NCI-H1694 treated with DMSO at 0.1 percent for 48 hours (cell line): ENCODE measurements at regions not wholly inside any gene's neighbourhood (a gene's known extent, or its start where the extent isn't known, plus 50 kb on each side); places are given as distances from the start of the nearest gene placed in this dataset.
"Not testable (repeated sequence)": the region's sequence is repeated elsewhere in the genome, so short reads cannot be mapped to it uniquely, and the experiment has no call there.

ENCODE experiments used
- DNase-seq: peaks from one replicate; lab custom pipeline; 2025; lab: John Stamatoyannopoulos, UW

DNA sequence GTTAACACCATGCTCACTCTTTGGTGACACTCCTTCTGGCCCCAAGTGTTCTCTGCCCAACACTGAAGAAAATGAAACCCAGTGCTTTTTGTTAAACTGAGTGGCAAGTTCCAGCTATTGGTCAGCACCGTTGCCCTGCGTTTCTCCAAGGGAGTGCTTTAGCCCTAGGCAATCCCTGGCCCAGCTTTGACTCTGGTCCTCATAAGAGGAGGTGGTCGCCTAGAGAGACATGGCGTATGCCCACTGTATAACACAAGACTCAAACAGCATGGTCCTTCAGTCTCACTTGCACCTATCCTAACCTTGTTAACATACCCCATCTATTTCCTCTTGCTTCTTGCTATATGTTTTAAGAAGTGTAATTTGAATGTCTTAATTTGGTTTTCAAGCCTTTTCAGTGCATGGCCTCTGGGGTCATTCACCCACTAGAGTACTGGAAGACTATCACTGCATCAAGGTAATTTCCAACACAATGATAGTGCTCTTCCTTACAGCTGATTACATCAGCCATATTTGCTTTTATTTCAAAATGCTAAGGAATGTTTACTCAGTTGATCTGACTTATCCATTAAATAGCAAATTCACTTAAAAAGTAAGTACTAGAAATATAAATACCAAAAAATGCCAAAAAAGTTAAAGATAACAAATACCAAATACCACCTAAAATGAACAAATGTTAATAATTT, 190.5 kb upstream of the SOX21 start:
- no peak for DNase-seq

DNA sequence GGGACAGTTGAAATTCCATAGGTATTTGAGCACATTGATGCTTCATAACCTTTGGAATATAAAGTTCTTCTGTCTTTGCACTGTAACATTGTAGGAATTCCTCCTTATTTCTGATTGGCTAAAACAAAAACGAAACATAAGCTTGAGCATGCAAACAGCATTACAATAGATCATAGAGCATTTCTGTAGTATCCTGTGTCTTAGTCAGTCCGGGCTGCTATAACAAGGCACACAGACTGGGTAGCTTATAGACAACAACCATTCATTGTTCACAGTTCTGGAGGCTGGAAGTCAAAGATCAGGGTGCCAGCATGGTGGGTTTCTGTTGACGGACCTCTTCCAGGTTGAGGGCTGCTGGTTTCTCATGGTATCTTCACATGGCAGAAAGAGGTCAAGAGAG, 188.7 kb upstream of the SOX21 start:
- DNase-seq, result no peak

DNA sequence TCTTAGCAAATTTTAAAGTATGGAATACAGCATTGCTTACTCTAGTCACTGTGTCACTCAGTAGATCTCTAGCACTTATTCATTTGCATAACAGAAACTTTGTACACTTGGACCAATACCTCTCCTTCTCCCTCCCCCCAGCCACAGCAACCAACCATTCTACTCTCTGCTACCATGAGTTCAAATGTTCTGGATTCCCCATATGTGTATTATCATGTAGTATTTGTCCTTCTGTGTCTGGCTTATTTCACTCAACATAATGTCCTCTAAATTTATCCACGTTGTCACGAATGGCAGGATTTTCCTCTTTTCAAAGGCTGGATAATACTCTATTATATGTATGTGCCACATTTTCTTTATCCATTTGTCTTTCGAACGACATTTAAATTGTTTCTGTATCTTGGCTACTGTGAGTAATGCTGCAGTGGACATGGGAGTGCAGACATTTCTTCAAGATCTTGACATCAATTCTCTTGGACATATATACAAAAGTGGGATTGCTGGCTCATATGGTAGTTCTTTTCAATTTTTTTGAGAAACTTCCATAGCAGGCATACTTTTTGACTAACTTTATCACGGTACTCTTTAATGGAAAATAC, 184.5 kb upstream of the SOX21 start:
- DNase-seq, result no peak

DNA sequence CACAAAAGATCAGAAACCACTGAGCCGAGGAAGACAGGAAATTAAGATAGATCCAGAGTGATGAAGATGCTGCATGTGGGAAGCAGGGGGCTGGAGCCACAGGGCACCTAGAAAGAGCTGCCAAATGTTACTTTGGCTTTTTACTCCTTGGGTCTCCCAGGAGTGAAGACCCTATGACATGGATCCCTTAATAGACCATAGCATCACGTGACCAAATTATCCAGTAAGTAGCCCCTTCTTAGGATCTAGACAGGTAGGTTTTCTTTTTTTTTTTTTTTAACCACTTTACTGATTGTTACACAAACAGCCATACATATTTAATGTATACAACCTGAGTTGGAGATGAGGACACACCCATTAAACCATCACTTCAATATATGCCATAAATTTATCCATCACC, 183.9 kb upstream of the SOX21 start:
- no peak for DNase-seq

DNA sequence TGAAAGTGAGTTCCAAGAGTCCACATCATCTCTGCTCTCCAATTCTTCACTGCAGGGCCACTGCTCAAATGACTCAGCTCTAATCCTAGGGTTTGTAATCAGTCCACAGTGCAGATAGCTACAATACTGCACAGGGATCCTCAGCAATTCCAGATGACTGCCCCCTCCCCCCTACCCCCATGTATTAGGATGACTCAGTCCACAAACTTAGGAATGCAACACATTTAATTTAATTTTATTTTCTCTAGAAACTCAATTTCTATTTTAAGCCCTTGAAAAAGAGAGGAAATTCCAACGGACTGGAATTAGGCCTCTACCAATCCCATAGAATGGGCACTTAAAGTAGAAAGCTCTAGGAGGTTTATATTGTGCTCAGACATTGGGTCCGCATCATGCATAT, 173.8 kb upstream of the SOX21 start:
- no peak for DNase-seq

DNA sequence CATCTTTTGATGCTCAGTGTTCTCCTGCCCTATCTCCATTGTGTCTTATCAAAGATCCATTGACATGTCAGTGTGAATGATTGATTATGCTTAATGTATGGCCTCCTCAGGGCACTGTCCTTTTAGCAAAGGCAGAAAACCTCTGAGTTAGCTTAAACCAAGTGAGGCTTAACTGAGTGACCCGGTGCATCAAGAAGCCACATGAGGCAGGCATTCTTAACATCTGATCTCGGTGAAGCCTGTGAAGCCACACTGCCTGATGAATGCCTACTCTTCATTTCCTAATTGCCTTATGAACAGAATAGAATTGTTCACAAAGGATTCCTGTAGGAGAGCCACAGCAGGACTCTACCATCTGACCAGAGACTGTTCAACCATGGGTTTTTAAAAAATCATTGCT, 168.1 kb upstream of the SOX21 start:
- DNase-seq, result no peak

DNA sequence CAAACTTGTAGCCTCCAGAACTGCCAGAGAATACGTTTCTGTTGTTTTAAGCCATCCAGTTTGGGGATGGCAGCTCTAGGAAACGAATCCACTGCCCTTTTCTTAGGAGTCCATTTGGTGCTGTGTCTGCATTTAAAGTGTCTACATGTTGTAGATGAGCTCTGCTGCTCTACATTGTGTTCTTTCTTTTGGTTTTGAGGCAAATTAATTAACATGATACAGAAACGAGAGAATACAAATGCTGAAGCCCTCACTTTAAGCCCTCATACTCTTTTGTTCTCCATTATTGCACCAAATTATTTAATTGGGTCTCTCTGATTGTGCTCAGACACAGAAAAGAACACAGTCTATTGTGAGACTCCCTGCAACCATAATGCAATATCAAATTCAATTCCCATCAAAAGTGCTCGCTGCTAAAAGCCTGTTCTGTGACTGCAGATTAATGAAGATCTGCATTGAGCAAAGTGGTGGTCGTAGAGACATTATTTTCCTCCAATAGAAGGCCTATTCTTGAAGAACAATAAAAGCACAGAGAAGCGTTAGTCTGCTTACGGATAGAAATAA, 166.3 kb upstream of the SOX21 start:
- no peak for DNase-seq

DNA sequence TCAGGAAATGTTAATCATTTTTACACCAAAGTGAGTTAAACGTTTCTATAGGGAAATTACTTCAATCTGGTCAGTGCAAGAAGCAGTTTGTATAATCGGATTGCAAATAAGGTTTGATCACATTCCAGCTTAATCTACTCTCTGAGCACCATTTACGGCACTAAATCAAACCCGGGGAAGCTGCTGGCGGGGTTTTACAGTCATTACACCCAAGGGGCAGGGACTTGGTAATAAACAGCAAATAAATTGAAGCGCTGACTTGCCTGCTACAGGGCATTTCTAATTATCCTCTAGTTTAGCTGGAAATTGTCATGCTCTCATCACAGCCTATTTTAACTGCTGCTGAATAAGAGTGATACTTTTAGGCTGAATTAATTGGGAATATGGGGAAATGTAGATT, 152.1 kb upstream of the SOX21 start:
- DNase-seq, result no peak

DNA sequence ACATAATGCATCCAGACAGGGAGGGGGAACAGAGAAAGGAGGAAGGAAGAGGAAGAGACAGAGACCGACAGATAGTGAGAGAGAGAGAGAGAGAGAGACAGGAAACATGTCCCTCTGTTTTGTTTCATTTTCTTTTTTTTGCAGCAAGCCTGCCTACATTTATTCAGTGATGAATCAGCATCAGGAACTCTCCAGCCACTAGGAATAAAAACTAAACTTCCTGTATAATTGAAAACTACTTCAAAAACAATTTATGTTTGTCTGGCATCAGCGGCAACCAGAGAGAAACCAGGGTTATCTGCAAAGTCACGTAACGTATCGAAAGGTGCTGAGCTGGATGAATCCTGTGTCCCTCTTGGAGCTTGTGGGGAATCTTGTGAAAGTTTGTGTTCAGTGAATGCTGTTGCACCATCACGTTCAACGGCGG, 148.6 kb upstream of the SOX21 start:
- no peak for DNase-seq

DNA sequence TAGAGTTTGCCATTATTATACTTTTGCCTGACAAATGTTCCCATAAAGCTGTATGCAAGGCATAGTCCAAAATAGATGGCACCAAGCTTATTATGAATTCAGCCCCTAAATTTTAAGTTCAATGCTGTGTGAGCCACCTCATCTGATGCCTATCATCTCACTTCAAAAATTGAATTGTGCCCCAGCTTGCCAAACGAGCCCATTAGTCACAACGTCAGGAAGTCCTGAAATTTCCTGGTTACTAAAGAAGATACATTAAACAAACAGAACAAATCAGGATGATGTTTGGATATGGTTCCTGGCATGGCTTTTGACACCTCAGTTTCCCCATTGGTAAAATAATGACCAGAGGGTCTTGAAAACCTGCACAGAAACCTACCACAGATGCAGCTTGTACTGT, 147.5 kb upstream of the SOX21 start:
- DNase-seq, result no peak

DNA sequence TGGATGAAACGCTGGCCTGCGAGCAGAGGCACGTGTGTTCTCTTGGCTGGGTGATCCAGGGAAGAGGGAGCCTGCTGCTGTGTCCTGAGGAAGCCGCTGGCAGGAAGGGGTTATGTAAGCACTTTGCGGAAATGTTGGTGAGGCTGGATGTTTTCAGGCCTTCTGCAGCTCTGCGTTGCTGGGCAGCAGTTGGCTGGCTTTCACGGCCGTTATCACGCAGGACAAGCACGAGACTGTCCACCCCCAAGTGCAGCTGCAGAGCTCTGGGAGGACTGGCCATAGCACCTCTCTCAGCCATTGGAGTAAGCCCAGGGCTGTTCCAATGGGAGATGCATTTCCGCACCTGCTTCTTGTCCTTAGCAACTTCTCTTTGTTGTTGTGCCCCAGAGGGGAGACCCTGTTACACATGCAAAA, 146.9 kb upstream of the SOX21 start:
- DNase-seq, result no peak

DNA sequence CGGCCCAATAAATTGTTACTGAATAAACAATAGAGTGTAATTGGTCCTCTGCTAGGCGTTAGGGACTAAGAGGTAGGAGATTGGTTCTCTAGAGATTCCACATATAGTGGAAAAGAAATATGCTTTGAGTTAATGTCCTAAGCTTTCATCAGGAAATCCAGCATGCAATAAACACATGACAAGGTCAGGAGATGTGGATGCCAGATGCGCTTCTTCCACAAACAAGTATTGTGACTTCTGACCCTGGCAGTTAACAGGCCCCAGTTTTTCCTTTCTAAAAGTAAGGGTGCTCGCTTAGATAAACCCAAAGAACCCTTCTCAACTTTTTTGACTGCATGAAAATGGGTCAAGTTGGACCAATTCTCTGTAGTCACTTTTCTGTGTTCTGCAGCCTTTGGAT, 146.5 kb upstream of the SOX21 start:
- no peak for DNase-seq

DNA sequence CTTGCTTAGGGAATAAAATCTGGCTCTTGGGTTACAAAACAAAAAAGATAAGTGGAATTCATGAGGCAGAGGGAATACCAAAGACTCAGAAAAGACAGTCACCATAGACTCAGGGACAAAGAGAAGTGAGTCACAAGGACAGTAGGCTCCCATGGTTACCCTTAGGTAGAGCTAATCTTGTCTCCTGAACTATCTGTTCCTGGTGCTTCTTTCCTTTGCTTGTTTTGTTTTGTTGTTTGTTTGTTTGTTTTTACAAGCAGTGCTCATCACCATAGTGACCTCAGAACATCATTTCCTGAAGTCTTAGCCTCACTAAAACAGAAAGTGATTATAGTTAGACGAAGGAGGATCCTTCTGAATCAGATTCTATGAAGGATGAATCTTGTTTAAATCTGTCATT, 142.3 kb upstream of the SOX21 start:
- no peak for DNase-seq

DNA sequence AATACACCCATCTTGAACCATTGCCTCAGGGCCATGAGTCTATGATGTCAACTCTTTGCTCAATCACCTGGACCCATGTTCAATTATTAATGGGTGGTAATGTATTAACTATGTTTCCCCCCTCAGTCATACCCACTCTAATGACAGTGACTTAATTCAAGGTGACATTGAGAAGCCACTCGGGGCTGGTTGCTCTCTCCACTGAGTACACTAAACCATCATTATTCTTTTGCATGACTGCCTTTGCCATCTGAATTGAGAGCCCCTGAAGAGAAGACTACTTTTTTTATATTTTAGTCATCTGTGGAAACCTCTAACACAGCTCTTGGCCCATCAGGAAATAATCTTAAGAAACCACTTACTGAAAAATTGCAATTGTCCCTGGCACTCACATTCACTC, 139.2 kb upstream of the SOX21 start:
- DNase-seq, result no peak

DNA sequence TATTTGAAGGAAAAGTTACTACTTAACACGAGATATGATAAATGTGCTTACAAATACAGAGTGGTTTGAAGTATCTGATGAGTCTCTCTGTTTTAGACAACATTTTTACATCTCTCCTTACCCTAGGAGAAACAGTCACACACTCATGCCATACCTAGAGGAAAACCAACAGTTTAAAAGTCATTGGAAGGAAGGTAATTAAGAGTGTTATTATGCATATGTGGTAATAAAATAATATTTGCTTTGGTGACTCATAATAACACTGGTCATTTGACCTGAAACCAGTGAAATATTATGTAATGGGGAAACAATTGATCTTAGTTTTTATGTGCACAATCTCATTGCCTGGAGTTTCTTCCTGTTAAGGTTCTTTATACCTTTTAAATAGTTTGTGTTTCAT, 136.9 kb upstream of the SOX21 start:
- no peak for DNase-seq

DNA sequence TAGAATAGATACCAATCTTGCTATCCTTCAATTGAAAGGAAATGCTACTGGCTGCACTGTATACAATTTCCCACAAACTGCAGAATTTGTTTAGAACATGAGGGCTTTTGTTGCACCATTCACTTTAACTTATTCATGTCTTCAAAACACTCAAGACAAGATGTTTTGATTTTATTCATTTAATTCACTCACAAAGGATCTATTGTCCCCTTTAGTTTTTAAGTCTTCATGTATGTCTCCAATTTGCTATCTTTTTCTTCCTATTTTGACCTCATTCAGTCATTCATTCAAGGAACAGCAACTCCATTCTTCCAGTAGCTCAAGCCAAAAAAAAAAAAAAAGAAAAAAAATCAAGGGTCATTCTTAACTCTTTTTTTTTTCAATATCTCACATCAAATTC, 130.6 kb upstream of the SOX21 start:
- DNase-seq, result no peak

DNA sequence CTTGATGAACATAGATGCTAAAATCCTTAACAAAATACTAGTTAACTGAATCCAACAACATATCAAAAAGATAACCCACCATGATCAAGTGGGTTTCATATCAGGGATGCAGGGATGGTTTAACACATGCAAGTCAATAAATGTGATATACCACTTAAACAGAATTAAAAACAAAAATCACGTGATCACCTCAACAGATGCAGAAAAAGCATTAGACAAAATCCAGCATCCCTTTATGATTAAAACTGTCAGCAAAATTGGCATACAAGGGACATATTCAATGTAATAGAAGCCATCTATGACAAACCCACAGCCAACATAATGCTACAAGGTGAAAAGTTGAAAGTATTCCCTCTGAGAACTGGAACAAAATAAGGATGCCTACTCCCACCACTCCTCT, 124.7 kb upstream of the SOX21 start:
- DNase-seq, result not testable (repeated sequence)

DNA sequence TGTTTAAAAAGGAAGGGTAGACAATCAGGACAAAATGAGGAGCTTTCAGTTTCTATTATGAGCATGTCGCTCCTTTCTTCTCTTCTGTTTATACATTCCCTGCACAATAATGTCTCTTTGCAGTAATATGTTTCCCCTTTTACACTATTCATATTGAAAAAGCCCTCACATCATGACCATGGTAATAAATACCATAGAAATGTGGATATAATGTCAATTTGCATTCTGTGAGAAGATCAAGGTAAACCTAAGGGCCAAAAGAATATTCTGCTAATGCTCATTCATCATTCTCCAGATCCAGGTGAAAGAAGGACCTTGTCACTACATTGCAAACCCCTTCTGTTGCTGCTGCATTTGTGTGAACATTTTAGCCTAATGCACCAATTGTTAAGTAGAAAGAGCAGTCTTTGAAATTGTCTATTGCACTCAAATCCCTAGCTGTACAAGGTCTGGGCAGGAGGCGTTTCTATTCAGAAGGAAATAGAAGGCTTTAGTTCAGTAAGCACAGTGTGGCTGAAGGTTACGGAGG, 117.6 kb upstream of the SOX21 start:
- DNase-seq, result no peak

DNA sequence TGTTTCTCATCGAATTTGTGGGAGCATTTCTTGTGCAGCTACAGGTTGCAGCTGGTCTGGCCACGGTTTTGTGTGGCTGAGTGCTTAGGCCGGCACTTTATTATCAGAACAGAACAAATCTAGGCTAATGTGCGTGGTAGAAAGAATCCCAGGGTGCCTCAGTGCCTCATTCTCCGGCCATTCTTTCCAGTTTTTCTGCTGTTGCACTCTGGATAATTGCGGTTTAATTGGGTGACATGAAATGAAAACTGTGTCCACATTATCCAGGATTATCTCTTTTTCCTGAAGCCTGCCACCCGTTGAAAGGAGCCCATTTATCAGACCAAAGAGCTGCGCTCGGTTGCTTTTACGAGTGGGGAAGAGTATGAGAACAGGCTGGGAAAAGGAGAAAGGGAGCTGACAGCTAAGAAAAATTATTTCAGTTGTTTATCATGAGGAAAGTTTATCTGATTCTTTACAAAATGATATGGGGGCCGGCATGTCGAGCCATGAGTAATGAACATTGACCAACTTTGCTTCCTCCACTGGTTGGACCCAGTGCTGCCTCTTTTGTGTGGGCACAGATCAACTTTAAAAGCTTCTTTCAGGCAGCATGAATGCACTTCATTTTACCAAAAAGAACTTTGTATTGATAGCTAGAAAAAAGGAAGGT, 117.0 kb upstream of the SOX21 start:
- DNase-seq, result no peak

DNA sequence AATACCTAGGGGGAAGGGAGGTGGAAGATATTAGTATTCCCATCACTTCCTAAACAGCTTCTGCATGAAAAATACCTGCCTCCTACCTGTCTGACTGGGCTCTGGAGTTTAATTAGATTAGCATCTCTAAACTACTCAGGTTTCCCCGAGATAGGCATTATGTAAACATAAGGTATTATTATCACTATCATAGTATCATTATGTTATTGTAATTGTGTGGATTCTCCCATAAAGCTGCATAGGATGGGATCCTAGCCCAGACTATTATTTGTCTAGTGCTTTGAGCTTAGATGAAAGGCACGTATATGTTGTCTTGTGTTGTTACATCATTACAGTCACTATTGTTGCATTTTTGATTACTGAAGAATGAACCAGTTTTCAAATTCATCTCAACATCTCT, 115.2 kb upstream of the SOX21 start:
- no peak for DNase-seq

DNA sequence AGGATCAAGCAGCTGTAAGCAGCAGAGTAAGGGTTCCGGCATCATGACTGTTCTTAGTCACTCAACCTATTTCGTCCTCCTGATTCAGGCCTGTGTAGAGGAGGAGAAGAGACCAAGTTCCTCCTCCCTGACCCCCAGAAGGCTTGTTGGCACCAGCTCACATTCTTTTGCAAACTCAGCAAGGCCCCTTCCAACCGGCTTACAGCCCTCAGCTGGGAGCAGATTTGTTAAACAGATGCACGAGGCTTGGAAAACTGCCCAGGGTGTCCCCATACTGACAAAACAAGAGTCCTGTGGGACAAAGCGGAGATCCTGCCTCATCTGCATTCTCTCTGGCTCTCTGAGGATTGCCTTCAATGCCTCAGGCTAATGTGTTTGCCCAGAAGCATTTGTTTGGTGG, 113.2 kb upstream of the SOX21 start:
- peak; percentile 31 for DNase-seq

DNA sequence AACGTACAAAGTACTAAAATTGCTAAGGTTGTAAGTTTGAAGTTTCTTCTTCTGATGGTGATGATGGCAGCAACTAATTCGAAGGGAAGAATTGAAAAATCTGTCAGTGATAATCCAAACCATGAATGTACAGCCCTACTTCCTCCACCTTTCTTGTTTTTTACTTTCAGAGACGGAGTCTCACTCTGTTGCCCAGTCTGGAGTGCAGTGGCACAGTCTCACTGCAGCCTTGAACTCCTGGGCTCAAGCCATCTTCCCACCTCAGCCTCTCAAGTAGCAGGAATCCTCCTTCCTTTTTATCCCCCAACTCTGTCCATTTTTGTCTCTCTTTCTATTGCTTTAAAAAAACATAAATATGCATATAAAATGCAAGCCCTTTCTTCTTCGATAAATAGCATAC, 112.3 kb upstream of the SOX21 start:
- no peak for DNase-seq

DNA sequence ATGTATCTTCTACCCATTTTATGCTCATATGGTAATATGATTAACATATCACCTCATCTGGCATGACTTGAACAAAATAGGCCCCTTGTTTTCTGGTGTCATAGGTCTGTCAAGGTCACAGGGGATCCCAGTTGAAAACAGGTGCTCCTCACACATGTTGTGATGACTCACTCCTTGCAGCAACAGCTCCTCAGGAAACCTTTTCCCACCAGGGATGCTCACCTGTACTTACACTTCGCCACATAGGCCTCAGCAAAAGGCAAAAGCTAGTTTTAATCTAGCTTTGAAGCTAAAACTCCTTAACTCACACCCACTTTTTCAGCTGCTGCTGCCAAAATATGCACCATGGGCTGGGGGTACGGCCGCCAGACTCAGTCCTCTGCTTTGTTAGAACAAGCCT, 110.0 kb upstream of the SOX21 start:
- no peak for DNase-seq
